GM21786 (cell line): ENCODE measurements at regions not wholly inside any gene's neighbourhood (a gene's known extent, or its start where the extent isn't known, plus 50 kb on each side); places are given as distances from the start of the nearest gene placed in this dataset.

Experiments
- ATAC-seq: cut with Tn5 transposase; IDR thresholded peaks from one replicate; pipeline ENCODE4 v1.9.1; 2021; ENCODE audit not compliant: unreplicated experiment

DNA sequence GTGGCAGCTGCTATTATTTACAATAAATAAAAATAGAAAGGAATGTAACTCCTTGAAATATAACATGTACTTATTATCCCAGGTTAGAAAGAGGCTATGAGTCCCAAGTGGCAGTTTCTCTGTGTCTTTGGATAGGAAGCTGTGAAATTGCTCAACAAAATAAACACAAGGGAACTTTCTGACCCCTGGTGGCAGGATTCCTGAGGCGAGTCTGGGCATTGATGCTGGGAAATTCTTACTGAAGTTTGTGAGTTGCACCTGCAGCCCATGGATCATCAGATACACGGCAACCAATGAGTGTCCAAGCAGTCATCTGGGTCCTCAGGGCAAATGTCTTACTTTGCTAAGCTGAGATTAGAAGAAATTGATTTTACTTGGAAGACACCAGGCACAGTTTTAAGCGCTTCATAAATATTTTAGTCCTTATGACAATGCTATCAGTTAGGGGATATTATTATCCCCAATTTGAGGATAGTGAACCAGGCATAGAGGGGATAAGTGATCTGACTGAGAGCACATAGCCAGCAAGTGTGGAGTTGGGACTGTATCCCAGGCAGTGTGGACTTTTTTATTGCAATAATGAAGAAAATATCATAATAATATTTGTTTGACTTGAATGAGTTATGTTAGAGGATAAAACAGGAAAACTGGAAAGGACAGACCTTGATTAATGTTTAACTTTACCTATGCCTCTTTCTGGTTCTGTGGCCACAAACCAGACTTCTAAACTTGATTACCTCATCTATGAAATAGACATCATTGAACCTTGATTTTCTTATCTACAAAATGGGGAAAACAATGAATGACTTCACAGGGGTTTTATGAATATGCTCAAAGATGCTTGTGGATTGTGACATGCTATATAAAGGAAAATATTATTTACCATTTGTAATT is 265.5 kb upstream of the ADAMTSL1 start:
- ATAC-seq = no peak

DNA sequence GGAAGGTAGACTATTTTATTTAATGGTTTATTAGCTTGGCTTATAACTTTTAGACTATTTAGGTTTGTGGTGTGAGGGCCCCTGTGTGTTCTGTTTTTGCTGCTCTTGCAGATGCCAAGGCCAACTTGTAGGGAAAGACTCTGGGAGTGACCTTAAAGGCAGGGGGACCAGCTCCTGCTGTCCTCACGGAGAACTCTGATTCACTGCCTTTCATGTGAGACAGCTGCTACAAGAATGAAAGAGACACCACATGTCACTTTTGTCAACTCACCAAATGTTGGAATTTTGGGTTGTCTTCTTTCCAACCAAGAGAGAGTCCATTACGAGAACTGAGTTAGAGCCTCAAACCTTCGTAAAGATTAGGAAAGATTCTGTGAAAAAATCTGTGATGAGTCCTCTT is 258.3 kb upstream of the ADAMTSL1 start:
- no peak for ATAC-seq

DNA sequence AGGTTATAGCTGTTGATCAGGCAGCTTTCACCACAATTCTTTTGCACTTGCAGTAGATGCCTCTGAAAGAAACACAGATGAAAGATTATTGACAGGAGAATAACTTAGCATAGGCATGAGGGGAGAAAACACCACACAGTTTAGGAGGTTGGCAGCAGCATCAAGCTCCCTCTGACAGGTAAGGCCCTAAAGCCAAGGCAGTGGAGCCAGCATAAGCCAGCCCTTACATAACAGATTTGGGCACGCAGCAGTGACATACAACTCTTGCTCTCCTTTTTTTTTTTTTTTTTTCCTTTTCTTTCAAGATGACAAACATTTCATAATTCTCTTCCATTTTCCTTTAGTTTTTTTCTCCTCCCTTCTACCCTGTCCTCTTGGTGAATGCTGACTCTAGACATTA is 257.6 kb upstream of the ADAMTSL1 start:
- no peak for ATAC-seq

DNA sequence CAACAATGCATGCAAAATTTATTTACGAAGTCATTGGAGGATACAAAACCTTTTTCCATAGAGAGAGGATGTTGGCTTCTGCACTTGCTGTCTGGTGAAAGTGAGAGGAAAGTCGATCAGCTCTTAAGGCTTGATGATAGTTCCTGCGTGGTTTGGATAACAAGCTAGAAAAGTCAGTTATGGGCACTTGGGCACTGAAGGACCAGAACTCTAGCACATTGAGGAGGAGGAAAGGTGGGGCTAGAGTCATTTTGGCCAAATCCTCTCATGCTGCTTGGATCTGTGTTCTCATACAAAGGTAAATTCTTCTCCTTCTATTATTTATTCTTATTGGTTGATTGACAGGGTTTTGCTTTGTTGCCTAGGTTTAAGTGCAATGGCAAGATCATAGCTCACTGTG is 245.9 kb upstream of the ADAMTSL1 start:
- no peak for ATAC-seq

DNA sequence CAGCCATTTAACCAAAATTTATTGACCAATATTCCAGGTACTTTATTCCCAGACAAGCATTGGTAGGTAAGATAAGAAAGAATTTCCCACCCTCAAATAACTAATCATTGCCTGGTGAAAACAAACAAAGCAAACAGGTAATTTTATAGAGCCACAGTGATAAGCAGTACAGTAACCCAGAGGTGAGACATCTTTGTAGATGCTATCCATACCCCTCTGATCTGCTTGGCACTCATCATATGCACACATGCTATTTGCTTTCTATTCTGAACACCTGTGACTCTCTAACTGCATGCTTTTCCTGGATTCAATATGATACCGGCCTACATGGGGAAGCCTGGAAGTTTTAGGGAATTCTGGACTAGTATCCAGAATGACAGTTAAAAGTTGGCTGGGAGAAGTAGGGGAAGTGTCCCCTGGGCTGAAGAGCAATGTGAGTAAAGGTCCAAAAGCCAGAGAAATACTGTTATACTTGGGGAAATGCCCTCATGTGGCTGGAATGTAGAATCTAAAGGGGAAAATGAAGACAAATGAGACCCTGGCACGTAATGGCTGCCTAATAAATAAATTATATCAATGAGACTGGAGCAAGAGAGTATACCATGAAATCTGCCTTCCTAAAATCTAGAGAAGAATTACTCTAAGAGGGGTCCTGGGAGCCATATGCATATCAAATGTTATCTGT is 243.8 kb upstream of the ADAMTSL1 start:
- ATAC-seq = no peak

DNA sequence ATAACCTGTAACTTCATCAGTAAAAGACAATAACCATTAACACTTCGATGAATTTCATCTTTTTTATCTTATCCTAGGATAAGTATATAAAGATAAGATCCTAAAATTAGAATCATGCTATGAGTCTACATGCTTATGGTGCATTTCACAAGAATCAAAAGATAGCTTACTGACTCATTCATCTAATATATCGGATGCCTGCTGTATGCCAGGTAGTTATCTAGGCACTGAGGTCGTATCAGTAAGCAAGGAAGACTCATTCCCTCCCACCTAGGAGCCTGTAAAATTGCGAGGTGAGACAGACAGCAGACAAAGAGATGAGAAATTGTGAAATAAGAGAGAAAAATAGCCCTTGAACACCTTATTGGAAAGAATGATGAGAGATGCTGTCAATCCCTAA is 240.6 kb upstream of the ADAMTSL1 start:
- ATAC-seq = no peak

DNA sequence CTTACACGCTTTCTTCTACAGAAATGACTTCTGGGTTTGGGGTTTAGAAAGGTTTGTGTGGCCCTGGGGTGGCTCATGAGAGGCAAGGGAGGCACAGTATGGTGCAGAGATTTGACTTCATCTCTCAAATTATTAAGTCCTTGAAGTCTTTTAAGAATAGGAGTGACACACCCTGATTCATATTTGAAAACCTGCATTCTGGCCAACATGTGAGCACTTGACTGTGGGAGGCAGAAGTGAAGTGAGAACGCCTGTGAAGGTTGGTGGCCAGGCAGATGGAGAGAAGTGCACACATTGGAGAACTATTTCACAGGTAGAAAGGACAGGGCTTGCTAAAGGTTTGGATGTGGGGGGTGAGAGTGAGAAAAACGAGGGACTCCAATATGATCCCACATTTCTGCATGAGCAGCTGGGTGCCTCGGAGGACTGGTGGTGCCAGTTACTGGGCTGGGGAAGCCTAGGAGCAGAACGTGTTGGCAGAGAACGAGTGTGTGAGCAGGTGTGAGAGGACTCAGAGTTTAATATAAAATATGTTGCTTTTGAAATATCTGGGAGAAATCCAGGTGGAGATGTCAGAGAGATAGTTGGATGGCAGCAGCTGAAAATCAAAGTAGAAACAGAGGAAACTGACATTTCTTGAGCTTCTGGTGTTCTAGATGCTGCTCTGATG is 240.0 kb upstream of the ADAMTSL1 start:
- no peak for ATAC-seq

DNA sequence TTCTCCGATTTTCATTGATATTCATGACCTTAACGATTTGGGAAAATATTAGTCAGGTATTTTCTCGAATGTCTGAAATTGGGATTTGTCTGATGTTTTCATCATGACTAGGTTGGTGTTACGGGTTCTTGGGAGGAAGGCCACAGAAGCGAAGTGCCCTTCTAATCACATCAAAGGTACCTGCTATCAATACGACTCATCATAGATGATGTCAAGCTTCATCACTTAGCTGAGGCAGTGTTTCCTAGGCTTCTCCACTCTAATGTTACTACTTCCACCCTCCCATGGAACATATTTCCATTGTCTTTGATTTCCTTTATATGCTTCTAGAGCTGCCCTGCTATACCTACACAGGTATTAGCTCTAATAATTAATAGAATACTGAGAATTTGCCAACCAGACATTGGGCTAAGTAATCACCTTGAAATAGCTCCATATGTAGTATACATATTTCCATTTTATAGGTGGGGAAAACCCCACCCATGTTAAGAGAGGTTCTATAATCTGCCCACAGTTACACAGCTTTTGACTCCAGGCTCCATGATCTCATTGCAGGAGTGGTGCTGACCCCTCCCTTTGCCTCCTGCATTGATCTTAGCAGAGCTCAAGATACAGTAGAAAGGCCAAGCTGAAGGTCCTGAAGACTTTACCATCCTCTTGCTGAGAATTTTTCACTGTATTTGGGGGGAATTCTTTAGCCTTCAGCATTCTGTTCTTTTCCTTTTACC is 238.6 kb upstream of the ADAMTSL1 start:
- no peak for ATAC-seq

DNA sequence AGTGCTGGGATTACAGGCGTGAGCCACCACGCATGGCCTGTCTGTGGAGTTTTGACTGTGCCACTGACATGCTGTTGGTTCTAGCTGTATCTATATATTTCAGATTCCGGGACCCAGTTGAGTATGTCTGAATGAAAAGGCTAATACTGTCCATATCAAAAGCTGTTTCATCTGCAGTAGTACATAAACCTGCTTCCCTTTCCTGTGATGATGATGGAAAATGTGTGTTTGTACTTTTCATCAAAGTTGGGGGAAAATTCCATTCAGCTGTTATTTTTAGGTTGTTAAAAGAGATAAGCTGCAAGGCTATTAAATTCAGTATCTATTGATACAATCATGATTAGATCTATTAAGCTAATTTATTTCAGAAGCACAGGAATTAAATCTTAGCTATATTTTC is 237.6 kb upstream of the ADAMTSL1 start:
- ATAC-seq = no peak

DNA sequence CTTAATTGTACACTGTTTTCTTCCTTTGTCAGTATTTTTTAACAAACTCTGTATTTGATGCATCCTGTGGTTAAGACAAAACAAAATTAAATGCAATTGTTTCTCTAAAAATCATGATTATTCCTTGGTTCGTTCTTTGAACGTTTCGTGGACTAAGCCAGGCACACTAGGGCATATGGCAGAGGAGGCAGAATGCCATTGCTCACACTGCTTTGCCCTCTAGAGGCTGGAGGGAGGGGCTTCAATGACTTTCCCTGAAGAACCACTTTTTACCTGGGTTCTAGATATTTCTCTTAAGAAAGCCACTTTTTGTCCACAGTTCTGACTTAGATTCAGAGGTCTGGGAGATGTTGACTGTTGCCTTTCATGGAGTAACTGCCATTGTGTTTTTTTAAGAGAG is 236.2 kb upstream of the ADAMTSL1 start:
- no peak for ATAC-seq

DNA sequence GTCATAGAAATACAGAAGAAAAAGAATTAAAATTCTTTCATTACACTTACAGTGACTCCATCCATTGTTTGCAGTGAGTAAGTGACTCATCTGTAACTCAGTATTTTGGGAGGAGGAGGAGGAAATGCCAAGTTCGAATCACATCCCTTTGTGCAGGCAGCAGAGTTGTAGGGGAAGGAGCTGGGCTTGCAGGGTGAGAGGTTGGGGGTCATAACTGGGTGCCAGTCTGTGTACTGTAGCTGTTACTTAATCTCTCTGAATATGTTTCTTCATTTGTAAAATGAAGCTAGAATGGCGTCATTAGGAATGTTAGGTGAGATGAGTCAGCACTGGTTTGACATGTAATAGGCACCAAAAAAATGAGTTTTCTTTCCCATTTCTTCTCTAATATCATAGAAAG is 235.7 kb upstream of the ADAMTSL1 start:
- ATAC-seq = no peak

DNA sequence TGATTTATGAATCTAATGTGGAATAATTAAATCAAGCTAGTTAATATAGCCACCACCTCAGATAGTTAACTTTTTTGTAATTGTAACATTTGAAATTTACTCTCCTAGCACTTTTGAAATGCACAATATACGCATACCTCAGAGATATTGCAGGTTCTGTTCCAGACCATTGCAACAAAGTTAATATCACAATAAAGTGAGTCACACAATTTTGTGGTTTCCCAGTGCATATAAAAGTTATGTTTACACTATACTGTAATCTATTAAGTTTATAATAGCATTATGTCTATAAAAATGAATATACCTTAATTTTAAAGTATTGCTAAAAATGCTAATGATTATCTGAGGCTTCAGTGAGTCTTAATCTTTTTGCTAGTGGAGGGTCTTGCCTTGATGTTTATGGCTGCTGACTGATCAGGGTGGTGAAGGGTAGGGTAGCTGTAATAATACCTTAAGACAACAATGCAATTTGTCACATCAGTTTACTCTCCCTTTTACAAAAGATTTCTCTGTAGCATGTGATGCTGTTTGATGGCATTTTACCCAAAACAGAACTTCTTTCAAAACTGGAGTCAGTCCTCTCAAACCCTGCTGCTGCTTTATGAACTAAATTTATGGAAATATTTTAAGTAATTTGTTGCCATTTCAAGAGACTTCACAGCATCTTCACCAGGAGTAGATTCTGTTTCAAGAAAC is 235.1 kb upstream of the ADAMTSL1 start:
- no peak for ATAC-seq

DNA sequence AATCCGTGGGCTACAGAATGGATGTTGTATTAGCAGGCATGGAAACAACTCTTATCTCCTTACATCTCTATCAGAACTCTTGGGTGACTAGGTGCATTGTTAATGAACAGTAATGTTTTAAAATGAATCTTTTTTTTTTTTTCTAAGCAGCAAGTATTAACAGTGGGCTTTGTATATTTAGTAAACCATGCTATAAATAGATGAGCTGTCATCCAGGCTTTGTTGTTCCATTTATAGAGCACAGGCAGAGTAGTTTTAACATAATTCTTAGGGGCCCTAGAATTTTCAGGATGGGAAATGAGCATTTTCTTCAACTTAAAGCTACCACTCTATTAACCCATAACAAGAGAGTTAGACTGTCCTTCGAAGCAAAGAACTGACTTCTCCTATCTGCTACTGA is 233.7 kb upstream of the ADAMTSL1 start:
- no peak for ATAC-seq

DNA sequence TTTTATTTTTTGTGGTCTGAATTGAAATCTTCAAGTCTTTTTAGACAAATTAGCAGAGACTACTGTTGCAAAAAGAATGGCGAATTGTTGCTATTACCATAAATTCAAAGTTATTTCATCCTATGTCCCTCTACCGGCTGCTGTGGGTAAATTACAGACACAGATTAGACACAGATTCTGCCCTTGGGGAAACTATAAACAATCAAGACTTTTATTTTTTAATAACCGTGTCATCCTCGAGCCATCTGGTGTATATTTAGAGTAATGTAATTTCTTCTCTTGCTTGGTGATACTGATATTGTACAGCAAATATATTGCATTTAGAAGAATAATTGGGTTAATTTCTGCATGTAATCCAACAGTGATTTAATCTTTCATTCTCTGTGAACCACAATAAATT is 228.0 kb upstream of the ADAMTSL1 start:
- no peak for ATAC-seq

DNA sequence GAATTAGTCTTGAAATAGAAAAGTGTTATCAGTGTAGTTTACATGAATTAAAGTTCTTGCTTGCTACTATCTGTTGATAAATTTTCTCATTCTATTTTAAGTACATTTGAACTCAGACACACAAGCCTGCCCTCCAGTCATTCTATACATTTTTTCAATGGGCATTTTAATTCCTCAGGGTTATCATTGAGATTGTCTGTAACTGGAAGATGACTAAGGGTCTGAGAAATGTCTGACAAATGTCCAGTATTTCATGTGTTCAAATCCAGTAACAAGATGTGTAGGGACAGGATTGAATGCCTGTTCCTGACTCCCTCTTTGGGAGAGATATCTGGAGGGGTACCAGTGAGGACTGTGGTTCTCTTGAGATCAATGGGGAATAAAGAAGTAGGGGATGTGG is 223.9 kb upstream of the ADAMTSL1 start:
- no peak for ATAC-seq

DNA sequence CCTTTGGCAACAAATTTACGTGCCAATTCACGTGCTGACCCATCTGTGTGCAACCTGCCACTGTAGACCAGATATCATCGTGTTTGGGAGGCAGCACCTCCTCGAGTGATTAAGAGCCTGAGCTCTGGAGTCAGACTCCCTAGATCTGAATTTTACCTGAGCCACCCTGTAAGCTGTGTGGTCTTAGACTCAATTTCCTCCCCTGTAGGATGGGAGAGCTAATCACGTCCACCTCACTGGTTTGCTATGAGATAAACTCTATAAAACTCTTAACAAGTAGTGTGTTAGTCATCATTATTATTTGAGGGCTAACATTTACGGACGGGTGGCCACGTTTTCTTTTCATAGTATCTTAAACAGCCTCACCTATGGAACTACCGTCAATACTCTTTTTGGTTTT is 220.0 kb upstream of the ADAMTSL1 start:
- ATAC-seq = no peak

DNA sequence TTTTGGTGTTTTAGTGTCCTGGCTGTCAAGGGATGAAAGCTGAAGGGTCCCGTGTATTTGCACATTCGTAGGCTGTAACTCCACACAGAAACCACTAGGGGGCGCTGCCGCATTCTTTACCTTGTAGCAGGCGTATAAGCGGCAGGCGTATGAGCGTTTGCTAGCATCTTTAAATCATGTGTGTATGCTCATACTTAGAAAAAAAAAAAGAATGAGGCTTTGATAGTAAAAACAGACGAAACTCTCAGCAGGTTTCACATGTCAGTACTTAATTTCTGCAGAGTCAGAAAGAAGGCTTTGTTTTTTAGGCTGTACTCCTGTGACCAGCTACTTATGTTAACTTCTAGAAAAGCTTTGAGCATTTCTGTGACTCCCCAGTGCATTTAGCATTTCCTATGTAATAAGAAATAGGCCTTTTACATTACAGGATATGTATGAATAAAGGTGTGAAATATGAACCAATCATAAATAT is 218.8 kb upstream of the ADAMTSL1 start:
- ATAC-seq = peak; percentile 93

DNA sequence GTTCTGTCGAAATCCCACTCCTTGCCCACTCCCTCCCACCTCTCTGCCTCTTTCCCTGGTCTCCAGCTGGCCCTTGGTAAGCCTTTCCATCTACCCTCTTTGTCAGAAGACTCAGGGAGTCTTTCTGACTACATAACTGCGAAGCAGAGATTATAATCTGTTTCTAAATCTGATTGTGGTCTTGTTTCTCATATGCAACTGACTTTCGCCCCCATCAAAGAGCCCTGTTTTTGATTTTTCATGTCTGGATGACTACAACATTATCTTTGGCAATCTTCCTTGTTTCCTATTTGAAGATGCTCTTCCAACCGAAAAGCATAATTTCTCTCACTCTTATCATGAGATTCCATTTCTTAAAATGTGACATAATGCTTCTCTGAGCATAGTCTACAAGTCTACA is 218.2 kb upstream of the ADAMTSL1 start:
- ATAC-seq = no peak

DNA sequence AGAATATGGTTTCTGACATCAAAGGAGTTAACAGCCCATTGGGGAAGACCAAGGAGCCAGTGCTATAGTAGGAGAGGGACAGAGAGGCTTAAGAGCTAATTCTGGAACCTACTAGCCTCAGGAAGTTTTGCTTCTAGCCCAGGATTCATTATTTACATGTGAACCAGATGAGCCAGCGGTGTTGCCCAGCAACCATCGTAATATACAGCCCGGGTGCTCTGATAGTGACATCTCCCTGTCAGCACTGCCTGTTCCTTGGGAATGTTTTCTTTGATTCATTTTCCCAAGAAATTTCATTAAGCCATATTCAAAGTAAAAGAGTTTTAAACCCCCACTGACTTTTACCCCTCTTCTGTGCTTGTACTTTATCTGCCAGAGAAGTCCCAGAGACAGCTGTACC is 217.4 kb upstream of the ADAMTSL1 start:
- no peak for ATAC-seq

DNA sequence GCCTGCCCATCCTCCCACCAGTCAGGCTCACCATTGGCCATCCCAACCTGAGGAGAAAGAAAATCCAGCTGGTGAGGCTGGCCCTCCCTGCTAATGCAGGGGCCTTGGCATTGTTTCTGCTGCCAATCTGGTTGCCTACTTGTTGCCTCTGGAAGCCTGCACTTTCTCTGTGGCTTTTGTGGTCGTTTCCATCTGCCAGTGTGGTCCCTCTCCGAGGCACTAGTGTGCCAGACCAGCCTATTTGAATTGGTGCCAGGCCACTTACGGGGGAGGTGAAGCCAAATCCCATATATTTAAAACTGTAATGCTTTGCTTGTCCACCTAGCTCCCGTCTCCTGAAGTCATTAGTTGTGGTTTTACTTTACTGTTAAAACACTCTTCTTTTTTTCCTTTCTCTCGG is 213.4 kb upstream of the ADAMTSL1 start:
- ATAC-seq = no peak

DNA sequence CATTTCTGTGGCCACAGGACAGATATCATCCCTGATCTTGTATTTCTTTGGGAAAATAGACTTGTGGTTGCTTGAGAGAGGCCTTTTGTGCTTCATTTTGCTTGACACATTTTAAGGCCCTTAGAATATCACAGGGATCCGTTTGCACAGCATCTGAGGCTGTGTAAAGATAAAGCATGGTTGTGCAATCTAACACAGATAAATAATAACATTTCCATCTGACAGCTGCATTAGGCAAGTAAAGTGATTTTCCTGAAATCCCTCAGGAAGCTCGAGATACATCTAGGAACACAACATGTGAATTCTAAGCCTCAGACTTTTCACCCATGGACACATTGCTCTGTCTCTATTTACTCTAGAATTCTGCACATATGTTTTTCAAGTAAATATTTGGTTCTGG is 212.8 kb upstream of the ADAMTSL1 start:
- no peak for ATAC-seq
